GM12878 (cell line): ENCODE measurements at regions not wholly inside any gene's neighbourhood (a gene's known extent, or its start where the extent isn't known, plus 50 kb on each side); places are given as distances from the start of the nearest gene placed in this dataset.

ENCODE experiments used
- ESRRA ChIP-seq: IDR thresholded peaks from 2 replicates; pipeline ENCODE4 v1.6.1; 2012; ENCODE audit warnings: mild to moderate bottlenecking, low read length, improper control_type of control experiment
- EZH2 ChIP-seq: IDR thresholded peaks from 2 replicates; pipeline ENCODE4 v1.6.1; 2012; ENCODE audit warnings: low read depth, mild to moderate bottlenecking, control low read depth, inconsistent platforms, low read length, borderline replicate concordance; ENCODE audit not compliant: control insufficient read depth
- SUZ12 ChIP-seq: fragments of 200-600 bp; sonication (generic); IDR thresholded peaks from one replicate; pipeline ENCODE4 v1.6.1; 2018; ENCODE audit warnings: antibody characterized with exemption, mild to moderate bottlenecking; ENCODE audit not compliant: unreplicated experiment
- TF ChIP-seq, protein P1 (sequence below): IDR thresholded peaks from 2 replicates; pipeline ENCODE4 v1.6.1; 2012; ENCODE audit warnings: low read length, inconsistent platforms
- TF ChIP-seq, protein P2 (sequence below), 3 experiments: IDR thresholded peaks in 2 of 3; conservative IDR thresholded peaks in 1 of 3; 2 replicates each; pipeline ENCODE4 v1.5.1; 2011; ENCODE audit warnings: low read depth in 3 of 3, low read length in 3 of 3, mild to moderate bottlenecking in 3 of 3, control low read depth in 2 of 3, moderate library complexity in 2 of 3, inconsistent platforms in 1 of 3, mixed read lengths in 1 of 3; ENCODE audit not compliant: control insufficient read depth in 2 of 3, insufficient read depth in 1 of 3; ENCODE audit errors: extremely low read depth in 1 of 3

DNA sequence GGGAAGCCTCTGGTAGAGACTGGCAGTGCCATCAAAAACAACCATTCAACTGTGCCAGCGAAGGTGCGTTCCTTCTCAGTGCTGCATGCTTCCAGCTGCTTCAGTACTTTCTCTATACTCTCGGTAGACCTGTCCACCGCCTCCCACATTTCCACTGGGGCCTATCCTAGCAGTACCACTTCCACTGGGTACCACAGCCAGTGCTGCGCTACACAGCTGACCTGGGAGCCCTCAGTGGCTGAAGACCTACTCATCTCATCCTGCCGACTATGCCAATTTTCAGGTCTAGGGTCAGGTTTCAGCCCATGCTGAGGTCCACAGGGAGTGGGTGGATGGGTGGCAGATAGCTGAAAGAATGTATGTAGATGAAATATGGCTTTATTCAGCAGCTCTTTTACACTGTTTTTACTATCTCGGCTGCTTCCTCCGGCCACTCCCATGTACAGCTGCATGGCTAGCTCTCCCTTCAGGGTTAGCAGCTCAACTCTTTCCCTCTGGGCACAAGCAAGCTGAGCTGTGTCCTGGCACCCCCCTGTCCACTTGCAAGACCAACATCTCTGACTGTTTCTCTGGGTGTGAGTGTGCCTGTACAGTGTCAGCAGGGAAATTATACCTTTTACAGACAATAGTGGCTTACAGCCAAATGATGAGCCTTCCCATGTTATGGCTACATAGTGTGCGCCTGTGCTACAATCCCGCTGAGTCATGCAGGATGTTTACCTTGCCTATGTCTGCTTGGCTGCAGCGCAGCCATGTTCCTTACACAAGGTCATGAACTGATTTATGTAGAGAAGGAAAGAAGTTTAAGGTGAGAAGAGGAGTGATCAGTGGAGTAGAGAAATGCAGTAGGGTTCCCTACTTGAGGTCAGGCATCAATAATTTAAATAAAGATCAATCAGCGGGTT, 125.7 kb upstream of the DDHD1 start:
- TF ChIP-seq ESRRA: no peak
- TF ChIP-seq, protein P1, sequence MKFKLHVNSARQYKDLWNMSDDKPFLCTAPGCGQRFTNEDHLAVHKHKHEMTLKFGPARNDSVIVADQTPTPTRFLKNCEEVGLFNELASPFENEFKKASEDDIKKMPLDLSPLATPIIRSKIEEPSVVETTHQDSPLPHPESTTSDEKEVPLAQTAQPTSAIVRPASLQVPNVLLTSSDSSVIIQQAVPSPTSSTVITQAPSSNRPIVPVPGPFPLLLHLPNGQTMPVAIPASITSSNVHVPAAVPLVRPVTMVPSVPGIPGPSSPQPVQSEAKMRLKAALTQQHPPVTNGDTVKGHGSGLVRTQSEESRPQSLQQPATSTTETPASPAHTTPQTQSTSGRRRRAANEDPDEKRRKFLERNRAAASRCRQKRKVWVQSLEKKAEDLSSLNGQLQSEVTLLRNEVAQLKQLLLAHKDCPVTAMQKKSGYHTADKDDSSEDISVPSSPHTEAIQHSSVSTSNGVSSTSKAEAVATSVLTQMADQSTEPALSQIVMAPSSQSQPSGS: no peak
- TF ChIP-seq, protein P2, sequence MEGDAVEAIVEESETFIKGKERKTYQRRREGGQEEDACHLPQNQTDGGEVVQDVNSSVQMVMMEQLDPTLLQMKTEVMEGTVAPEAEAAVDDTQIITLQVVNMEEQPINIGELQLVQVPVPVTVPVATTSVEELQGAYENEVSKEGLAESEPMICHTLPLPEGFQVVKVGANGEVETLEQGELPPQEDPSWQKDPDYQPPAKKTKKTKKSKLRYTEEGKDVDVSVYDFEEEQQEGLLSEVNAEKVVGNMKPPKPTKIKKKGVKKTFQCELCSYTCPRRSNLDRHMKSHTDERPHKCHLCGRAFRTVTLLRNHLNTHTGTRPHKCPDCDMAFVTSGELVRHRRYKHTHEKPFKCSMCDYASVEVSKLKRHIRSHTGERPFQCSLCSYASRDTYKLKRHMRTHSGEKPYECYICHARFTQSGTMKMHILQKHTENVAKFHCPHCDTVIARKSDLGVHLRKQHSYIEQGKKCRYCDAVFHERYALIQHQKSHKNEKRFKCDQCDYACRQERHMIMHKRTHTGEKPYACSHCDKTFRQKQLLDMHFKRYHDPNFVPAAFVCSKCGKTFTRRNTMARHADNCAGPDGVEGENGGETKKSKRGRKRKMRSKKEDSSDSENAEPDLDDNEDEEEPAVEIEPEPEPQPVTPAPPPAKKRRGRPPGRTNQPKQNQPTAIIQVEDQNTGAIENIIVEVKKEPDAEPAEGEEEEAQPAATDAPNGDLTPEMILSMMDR (IDR thresholded peaks at IDR 0.05 in 2 of 3, conservative IDR thresholded peaks at IDR 0.05 in 1 of 3; ENCODE audit: control insufficient read depth in 2 of 3, extremely low read depth in 1 of 3, insufficient read depth in 1 of 3, low read depth in 3 of 3, low read length in 3 of 3): no peak
- no peak for TF ChIP-seq SUZ12
- no peak for TF ChIP-seq EZH2
